Stimulated activated CD4-positive, alpha-beta T cell treated with anti-CD3 and anti-CD28 coated beads, Interleukin-12 subunit alpha, Interleukin-12 subunit beta, amount 100 ng/mL, for 4 hours (primary cell): ENCODE measurements at regions not wholly inside any gene's neighbourhood (a gene's known extent, or its start where the extent isn't known, plus 50 kb on each side); places are given as distances from the start of the nearest gene placed in this dataset.
"Not testable (repeated sequence)": the region's sequence is repeated elsewhere in the genome, so short reads cannot be mapped to it uniquely, and the experiment has no call there.

Source experiments
- DNase-seq: peaks from one replicate; pipeline ENCODE4 v3.0.0-alpha.2; 2020

DNA sequence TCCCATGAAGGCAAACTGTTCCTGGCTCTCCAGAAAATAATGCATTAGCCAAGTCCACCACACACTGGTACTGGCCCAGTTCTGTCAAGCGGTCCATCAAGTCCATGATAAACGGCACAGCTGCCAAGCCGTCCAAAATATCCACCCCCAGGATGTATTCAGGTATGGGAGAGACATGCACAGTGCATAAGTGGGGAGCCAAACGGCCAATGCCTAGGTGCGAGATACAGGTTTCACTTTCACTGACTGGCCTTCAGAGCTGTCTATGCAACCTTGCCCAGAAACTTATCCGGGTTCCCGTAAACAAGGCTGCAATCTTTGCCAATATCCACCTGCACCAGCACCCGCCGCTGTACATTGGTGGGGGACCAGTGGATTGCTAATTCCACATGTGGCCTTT, 795.8 kb downstream of the EFNA5 start:
- no peak for DNase-seq

DNA sequence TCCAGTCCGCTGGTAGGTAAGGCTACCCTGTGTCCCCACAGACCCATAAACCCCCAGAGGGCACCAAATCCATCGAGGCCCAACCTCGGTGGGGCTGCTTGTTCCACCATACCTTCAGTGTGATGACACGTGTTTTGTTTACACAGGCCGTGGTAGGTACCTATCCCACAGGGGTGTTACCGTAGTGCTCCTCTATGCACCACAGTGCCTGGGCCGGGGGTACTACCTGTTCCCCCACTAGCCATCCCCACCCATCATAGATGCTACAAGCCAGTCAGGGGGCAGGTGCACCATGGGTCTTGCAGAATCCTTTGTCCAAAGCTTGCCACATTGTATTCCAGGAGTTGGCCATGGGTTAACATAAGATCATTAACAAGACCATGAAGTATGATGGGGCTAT, 796.2 kb downstream of the EFNA5 start:
- no peak for DNase-seq

DNA sequence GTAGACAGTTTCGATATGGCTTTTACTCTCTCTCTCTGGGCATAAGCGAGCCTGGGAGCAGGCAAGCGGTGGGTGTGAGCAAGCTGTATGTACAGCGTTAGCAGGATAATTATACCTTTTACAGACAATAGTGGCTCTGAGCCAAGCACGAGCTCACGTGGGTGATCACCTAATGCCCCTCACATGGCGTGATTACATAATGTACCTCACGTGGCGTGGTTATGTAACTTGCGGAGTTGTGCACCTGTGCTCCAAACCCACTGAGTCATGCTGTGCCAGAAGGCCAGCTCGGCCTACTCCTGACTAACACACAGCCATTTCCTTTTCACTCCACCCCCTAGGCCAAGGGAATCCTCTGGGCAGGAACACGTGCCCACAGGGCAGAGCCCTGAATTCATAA, 797.2 kb downstream of the EFNA5 start:
- no peak for DNase-seq

GRCh38 chr5:106865279-106865678, 805.5 kb downstream of the EFNA5 start:
- DNase-seq: no peak

DNA sequence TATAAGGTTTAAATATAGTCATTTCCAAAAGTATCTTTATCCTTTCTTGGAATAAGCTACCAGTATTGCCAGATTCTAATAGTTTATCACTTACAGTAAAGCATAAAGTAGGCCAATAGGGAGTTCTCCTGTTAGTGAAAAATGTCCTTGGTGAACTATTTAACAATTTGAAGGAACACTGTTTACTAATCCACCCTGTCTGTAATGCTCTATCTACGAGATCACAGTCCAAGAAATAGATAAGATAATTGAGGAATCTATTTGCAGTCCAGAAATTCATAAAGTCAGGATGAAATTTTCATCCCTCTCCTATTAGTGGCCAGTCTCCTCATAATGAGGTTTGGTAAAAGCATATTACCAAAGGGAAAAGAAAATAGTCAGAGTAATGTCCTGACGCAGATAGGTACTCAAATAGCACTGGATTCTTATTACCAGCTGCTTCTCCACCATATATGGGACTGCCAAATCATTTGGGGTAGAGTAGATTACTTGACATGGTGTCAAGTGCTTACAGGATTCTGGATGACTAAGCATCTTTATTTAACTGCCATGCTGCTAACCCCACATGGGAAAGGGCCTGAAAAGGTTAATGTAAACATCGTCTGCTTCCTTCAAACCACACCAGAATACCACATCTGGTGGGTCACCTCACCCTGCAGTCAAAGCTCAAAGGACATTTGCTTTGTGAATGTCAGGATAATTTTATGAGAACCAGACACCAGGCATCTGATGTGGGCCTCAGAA, 808.1 kb downstream of the EFNA5 start:
- no peak for DNase-seq

GRCh38 chr5:106860398-106861044, 810.2 kb downstream of the EFNA5 start:
- no peak for DNase-seq

DNA sequence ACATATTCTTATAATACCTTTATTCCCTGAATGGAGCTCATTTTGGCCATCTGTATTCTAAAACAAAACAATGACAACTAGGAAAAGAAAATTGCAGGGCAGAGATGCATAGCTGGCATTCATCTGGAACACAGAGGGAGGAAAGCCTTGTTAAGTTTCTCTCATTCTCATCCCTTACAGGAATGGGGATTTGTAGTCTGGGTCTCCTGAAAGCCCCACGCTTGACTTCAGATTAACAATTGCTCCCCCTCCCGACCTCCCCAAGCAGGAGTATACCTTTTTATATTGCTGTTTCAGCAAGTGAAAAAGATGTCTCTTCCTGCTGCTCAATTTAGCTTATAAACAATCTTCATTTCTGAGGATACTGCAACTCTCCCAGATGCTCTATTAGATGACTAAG, 812.1 kb downstream of the EFNA5 start:
- DNase-seq: no peak

GRCh38 chr5:106854922-106855321, 815.8 kb downstream of the EFNA5 start:
- no peak for DNase-seq

DNA sequence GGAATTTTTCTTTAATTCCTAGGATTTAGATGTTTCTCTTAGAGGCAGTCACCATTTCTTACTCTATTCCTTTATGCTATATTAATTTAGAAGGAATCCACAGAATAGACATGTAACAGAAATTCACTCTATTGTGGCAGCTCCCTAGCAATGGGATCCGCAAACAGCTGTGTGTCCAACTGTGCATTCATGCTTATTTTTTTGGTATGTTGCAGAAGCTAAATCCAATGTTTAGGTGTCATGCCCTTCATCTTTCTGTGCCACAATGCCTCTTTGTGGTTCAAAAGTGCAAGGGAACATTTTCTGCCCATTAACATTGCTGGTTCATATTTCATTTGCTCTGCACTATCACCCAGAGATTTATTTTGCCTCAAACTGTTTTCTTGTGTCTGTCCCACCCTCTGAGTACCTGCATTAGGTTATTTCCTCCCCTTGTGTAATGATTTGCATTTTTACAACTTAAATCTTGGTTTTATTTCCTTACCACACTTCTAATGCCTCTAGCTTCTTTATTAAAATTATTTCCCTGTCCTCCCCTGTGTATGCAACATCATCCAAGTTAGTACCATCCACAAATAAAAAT, 816.5 kb downstream of the EFNA5 start:
- no peak for DNase-seq

GRCh38 chr5:106853266-106853665, 817.5 kb downstream of the EFNA5 start:
- no peak for DNase-seq

- no peak for DNase-seq
Measured at GRCh38 chr5:106849266-106849665, 821.5 kb downstream of the EFNA5 start.

GRCh38 chr5:106843812-106844416, 826.8 kb downstream of the EFNA5 start:
- no peak for DNase-seq

DNA sequence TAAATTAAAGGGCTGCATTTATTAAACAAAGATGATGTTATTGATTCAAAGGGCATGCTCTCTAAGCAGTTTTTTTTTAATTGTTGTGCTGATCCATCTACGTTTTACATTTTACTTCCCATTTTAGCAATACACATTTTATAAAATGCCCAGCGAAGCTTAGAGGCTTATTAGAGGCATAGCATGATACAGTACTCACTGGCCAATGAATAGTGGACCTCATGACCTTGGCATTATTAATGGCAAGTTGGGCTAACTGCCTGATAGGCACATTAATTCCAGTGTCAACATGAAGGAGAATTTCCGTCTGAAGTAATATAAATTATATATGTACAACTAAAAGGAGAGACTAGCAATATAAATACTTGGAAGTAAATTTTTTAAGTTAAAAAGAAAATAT, 837.2 kb downstream of the EFNA5 start:
- no peak for DNase-seq

DNA sequence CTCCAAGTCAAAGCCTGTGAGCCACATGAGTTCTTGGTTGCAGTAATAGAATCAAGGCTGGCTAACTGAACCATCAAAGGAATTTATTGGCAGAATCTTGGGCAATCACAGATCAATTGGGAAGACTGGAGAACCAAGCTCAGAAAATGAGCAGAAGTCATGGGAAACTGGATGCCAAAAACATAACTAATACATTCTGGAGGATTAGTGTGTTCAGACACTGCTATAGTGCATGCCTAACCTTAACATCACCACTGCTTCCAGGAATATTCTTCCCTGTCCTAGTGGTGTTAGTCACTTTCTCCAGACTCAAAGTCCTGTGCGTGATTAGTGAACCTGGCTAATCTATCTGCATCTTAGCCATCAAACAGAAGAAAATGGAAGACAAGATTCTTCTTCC, 843.7 kb downstream of the EFNA5 start:
- no peak for DNase-seq

- no peak for DNase-seq
Measured at GRCh38 chr5:106825374-106825773, 845.4 kb downstream of the EFNA5 start.

- DNase-seq: no peak
Measured at GRCh38 chr5:106822851-106823250, 847.9 kb downstream of the EFNA5 start.

DNA sequence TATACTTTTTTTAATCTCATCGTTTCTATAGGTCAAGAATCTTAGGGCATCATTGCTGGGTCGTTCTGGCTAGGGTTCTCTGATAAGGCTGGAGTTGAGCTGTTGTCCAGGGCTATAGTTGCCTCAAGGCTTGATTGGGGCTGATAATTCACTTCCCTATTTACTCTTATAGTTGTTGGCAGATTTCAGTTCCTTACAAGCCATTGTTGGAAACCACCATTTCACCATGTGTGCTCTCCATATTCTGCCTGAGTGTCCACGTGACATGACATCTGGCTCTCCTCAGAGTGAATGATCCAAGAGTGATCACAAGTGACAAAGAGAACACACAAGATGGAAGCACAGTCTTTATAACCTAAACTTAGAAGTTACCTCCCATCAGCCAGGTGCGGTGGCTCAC, 852.2 kb downstream of the EFNA5 start:
- DNase-seq: no peak

DNA sequence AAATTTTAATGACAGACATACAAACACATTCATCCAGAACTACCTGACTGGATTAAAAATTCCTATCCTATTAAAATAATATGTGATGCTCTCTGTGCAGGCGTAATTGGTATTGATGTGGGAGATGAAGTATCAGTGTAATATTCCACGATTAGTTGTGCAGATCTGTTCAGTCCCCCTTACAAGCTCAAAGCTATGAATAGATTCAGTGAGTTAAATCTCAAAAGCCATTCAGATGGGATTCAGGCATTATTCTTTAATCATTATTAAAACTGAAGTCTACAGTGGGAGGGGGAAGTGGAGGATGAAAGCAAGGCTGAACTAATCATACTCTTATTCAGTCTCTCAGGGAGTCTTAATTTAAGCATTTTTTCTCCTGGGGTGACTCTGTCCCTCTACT, 855.8 kb downstream of the EFNA5 start:
- no peak for DNase-seq

DNA sequence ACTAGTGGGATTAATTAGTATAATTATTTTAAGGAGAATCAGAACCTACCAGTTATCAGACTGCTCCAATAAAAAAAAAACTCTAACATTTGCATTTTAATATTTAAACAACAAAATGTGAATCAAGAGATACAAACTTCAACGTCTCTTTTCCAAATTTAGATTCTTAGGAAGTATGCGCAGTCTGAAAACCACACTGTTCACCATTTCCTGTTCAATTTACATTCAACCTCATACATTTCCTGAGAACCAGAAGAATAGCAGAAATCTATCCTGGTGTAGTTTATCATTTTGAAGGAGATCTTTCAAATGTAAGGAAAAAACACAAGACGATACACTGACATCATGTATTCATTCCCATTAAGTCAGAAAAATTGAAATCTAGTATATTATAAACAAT, 869.2 kb downstream of the EFNA5 start:
- DNase-seq: no peak

GRCh38 chr5:106797996-106798395, 872.7 kb downstream of the EFNA5 start:
- no peak for DNase-seq

- no peak for DNase-seq
Measured at GRCh38 chr5:106796081-106796480, 874.7 kb downstream of the EFNA5 start.

DNA sequence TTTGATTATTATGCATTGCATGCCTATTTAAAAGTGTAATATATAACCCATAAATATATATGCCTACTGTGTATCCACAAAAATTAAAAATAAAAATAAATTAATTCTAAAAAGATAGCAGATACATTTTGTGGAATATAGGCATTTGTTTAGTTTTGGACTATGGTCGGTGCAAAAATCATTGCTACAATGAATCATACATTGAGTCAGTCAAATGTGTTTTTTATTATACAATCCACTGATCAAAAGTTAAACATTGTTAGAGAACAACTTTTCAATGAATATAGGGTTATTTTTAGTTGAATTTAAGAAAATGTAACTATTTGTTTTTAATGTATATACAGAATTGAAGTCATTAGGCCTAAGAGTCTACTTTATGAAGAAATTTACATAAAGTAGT, 885.9 kb downstream of the EFNA5 start:
- no peak for DNase-seq

- DNase-seq: no peak
Measured at GRCh38 chr5:106780355-106780754, 890.4 kb downstream of the EFNA5 start.

- not testable (repeated sequence) for DNase-seq
Measured at GRCh38 chr5:106776515-106776914, 894.2 kb downstream of the EFNA5 start.
